SU-DHL-6 (cell line): ENCODE measurements at regions not wholly inside any gene's neighbourhood (a gene's known extent, or its start where the extent isn't known, plus 50 kb on each side); places are given as distances from the start of the nearest gene placed in this dataset.

Source experiments
- EZH2phosphoT487 ChIP-seq: fragments of 200-600 bp; sonication (generic), shearing (Covaris generic); conservative IDR thresholded peaks from 2 replicates; pipeline ENCODE4 v1.6.1; 2018; ENCODE audit warnings: mild to moderate bottlenecking, antibody characterized with exemption, low read length, moderate library complexity, mixed read lengths
- TF ChIP-seq, protein P1 (sequence below): fragments of 200-600 bp; sonication (generic); IDR thresholded peaks from one replicate; pipeline ENCODE4 v1.5.1; 2017; ENCODE audit warnings: antibody characterized with exemption, mild to moderate bottlenecking, low read length, moderate library complexity; ENCODE audit not compliant: insufficient read depth, poor library complexity, severe bottlenecking

- TF ChIP-seq, protein P1, sequence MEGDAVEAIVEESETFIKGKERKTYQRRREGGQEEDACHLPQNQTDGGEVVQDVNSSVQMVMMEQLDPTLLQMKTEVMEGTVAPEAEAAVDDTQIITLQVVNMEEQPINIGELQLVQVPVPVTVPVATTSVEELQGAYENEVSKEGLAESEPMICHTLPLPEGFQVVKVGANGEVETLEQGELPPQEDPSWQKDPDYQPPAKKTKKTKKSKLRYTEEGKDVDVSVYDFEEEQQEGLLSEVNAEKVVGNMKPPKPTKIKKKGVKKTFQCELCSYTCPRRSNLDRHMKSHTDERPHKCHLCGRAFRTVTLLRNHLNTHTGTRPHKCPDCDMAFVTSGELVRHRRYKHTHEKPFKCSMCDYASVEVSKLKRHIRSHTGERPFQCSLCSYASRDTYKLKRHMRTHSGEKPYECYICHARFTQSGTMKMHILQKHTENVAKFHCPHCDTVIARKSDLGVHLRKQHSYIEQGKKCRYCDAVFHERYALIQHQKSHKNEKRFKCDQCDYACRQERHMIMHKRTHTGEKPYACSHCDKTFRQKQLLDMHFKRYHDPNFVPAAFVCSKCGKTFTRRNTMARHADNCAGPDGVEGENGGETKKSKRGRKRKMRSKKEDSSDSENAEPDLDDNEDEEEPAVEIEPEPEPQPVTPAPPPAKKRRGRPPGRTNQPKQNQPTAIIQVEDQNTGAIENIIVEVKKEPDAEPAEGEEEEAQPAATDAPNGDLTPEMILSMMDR, result no peak
- no peak for TF ChIP-seq EZH2phosphoT487
Observed at GRCh38 chr5:68757006-68757405, 336.8 kb upstream of the SLC30A5 start.
